NCI-H748 treated with DMSO at 0.1 percent for 48 hours (cell line): ENCODE measurements at regions not wholly inside any gene's neighbourhood (a gene's known extent, or its start where the extent isn't known, plus 50 kb on each side); places are given as distances from the start of the nearest gene placed in this dataset.

Experiments
- DNase-seq: peaks from one replicate; lab custom pipeline; 2025; lab: John Stamatoyannopoulos, UW

DNA sequence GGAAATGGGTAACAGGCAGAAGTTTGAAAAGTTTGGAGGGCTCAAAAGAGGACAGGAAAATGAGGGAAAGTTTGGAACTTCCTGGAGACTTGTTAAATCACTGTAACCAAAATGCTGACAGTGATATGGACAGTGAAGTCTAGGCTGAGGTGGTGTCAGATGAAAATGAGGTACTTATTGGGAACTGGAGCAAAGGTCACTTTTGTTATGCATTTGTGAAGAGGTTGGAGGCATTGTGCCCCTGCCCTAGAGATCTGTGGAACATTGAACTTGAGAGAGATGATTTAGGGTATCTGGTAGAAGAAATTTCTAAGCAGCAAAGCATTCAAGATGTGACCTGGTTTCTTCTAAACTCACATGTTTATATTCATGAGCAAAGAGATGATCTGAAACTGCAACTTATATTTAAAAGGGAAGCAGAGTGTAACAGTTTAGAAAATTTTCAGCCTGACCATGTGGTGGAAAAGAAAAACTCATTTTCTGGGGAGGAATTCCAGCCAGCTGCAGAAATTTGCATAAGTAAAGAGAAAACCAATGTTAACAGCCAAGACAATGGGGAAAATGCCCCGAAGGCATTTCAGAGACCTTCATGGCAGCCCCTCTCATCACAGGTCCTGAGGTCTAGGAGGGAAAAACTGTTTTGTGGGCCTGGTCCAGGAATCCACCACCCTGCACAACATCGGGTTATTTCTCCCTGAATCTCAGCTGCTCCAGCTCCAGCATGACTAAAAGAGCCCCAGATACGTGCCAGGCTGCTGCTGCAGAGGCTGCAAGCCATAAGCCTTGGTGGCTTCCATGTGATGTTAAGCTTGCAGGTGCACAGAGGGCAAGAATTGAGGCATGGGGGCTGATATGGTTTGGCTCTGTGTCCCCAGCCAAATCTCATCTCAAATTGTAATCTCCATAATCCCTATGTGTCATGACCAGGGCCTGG lies 632.5 kb upstream of the GNPDA2 start:
- no peak for DNase-seq

- no peak for DNase-seq
These were observed 626.8 kb upstream of the GNPDA2 start for GRCh38 chr4:45353161-45353560.

GRCh38 chr4:45350438-45350837 lies 624.1 kb upstream of the GNPDA2 start:
- DNase-seq: no peak

- no peak for DNase-seq
These were observed 623.5 kb upstream of the GNPDA2 start for GRCh38 chr4:45349859-45350258.

GRCh38 chr4:45346816-45347435 lies 620.6 kb upstream of the GNPDA2 start:
- DNase-seq: no peak

- DNase-seq: no peak
These were observed 619.2 kb upstream of the GNPDA2 start for GRCh38 chr4:45345558-45345957.

DNA sequence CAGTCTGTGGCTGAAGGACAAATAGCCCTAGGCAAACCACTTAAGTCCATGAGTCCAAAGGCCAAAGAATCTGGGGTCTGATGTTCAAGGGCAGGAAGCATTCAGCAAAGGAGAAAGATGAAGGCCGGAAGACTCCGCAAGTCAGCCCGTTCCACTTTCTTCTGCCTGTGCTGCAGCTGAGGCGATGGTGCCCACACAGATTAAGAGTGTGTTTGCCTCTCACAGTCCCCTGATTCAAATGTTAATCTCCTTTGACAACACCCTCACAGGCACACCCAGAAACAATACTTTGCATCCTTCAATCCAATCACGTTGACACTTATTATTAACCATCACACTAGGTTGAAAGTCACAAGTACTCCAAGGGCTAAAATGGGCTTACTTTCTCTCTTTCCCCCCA lies 605.4 kb upstream of the GNPDA2 start:
- DNase-seq: no peak

- DNase-seq: no peak
These were observed 601.2 kb upstream of the GNPDA2 start for GRCh38 chr4:45327544-45327943.

DNA sequence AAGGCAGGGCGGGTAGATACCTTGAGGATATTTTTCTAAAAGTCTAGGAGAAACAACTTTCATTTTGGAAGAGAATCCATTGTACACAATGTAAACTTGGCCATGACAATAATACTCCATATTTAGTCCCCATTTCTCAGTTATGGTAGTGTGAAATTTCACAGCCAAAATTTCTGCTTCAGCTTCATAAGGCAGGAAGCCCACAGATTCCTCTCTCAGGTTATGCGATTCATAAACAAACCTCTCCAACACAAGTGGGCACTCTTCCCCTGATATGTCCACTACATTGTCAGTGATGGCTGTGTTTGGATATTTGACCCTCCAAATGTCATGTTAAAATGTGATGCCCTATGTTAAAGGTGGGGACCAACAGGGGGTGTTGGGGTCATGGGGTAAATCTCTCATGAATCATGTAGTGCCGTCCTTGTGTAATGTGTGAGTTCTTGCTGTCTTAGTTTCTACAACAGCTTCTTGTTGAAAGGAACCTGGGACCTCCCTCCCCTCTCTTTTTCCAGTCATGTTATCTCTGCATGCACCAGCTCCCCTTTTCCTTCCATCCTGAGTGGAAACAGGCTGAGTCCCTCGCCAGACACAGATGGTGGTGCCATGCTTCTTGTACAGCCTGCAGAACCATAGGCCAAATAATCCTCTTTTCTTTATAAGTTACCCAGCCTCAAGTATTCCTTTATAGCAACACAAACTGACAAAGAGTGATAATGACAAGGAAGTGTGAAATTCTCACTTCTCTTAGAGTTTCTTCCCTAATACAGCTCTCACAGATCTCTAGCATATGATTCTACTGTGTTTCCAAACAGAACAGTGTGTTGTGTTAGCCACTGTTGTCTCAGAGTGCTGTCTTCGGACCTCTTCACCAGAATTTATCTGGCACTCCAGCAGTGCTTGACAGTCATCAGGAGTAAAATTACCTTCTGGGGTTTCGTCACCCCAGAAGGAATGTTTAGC lies 598.4 kb upstream of the GNPDA2 start:
- no peak for DNase-seq

GRCh38 chr4:45323453-45324058 lies 597.2 kb upstream of the GNPDA2 start:
- DNase-seq: no peak

DNA sequence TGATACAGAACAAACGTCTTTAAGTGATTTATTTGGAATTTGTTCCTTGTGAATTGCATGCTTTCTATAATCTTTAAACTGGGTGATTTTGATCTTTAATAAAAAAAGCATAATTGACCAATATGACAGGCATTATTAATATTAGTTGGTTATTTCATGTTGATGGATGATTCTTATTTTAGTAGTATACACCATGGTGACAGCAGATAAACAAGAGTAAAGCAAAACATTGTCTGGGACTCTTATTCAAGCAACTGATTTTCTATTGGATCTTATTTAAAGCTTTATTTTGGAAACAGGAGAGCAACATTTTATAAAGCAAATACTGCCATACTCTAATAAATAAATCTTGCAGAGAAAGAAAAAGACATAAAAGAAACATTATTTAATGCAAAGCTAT lies 591.4 kb upstream of the GNPDA2 start:
- DNase-seq: no peak

- DNase-seq: no peak
These were observed 590.9 kb upstream of the GNPDA2 start for GRCh38 chr4:45317276-45317675.

DNA sequence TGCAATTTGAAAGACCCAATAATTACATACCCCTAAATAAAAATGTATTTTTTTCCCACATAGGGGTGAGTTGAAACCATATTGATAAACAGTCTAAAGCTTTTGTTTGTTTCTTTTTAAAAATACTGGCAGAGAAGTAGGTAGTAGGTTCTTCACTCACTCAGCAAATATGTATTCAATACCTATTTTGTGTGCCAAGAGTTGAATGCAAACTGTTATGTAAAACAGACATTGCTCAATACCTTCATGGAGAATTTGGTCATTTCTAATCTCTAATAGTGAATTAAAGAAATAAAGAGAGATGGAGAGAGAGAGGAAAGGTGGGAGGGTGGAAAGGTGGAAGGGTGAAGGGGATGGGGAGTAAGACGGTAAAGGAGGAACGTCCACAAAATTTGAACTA lies 589.9 kb upstream of the GNPDA2 start:
- no peak for DNase-seq

GRCh38 chr4:45302828-45303227 lies 576.5 kb upstream of the GNPDA2 start:
- DNase-seq: no peak

DNA sequence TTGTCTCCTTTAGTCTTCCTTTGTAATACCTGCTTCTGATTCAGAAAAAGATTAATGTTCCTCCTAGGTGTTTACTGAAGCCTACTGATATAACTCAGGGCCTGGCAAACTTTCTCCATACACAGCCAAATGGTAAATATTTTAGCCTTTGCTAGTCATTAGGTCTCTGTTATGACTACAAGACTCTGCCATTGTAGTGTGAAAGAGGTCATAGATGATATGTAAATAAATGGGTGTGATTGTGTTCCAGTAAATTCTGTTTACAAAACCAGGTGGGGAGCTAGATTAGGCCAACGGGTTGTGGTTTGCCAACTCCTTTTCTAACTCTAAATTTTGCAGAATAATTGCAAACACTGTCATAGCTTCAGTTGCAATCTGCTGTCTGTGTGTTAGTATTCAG lies 568.1 kb upstream of the GNPDA2 start:
- DNase-seq: no peak

GRCh38 chr4:45293335-45293734 lies 567.0 kb upstream of the GNPDA2 start:
- no peak for DNase-seq

GRCh38 chr4:45292844-45293243 lies 566.5 kb upstream of the GNPDA2 start:
- no peak for DNase-seq

DNA sequence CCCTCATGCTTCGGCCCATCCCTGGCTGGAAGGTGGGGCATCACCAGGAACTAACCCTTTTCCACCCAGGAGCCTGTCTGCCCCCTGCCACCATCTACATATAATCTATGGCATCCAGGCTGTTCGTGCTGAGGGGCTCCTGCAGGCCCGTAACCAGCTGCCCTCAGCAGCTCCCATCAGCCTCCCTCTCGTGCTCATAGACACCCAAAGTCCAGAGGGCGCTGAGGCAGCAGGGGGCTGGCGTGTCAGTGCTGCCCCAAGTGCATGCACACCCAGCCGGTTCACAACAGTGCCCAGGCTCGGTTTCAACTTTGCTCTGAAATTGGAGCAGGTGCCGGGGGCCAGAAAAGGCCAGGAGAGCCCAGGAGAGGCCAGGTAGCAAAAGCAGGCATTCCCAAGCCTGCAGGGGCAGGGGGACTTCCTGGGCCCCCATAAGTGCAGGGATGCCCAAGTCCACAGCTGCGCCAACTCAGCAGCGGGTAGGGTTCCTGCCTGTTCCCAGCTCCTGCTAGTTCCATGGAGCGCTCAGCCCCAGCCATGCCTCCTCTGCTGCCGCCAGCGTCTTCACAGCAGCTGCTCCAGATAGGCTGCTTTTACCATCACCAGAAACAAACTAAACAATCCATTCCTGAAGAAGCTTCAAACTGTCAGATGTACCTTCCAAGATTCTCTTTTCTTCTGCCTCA lies 558.2 kb upstream of the GNPDA2 start:
- no peak for DNase-seq

- DNase-seq: no peak
These were observed 557.0 kb upstream of the GNPDA2 start for GRCh38 chr4:45283352-45283751.

- DNase-seq: no peak
These were observed 553.8 kb upstream of the GNPDA2 start for GRCh38 chr4:45280121-45280520.

DNA sequence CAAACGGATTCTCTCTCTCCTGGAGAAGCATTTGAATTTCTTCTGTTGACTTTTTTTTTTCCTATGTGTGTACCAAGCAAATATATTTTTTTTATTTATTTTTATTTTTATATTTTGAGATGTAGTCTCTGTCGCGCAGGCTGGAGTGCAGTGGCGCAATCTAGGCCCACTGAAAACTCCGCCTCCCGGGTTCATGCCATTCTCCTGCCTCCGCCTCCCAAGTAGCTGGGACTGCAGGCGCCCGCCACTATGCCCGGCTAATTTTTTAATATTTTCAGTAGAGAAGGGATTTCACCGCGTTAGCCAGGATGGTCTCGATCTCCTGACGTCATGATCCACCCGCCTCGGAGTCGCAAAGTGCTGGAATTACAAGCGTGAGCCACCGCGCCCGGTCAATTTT lies 549.5 kb upstream of the GNPDA2 start:
- no peak for DNase-seq
